ENCODE measurements at regions not wholly inside any gene's neighbourhood (a gene's known extent, or its start where the extent isn't known, plus 50 kb on each side); places are given as distances from the start of the nearest gene placed in this dataset.

DNA sequence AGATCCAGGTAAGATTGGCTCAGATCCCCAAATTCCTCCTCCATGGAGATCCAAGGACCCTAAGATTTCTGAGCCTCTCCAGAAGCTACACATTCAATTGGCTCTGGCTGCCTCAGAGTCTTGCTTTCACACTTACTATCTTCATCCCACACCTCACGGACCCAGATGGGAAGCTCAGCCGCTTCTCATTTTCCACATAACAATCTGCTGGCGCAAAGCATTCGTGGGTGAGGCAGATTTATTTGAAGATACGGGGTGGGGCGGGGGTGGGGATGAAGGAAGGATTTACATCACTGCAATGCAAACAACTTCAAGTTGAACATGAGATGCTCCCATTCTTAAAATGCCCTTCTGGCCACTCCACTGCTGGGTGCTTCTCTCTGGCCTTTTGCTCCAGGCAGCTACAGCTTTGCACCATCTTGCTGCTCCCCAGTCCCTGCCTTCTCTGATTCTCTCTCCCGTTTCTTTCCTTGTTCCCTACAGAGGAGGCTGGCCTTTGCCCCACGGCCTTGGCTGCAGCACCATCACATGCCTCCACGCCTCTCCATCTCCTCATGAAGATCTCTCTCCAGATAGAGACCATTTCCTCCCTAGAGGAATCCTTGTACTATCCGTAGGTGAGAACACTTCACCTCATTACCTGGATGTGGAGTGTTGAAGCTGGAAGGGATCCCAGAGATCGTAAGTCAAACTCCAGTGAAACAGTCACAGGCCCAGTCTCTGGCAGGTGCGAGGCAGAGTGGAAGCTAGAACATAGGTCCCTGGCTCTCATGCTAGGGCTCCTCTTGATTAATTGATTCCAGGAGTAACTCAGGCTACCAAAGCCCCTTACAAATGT is 175.9 kb downstream of the RPLP1 start:
- DNase-seq, result no peak

DNA sequence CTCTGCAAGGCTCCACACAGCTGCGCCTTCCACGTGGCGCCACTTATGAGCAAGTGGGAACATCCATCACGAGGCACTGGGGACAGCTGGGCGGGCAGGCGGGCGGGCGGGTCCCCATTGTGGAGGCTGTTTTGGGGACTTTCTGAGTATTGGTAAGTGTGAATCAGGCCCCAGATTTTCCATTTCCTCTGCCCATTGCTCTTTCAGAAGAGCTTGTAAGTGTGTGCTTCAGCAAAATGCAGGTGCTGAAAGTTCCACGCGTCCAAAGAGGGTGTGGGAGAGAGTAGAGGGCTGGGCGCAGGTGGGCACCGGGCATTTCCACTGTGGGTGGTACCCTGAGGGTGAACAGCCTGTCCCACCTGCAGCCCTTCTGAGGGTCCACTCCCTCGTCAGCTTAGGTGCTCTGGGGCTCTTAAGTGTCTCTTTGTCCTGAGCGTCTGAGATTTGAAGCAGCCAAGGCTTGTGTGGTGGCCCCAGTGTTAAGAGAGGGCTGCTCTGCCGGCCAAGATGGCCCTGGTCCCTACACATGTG is 177.1 kb downstream of the RPLP1 start:
- no peak for DNase-seq

DNA sequence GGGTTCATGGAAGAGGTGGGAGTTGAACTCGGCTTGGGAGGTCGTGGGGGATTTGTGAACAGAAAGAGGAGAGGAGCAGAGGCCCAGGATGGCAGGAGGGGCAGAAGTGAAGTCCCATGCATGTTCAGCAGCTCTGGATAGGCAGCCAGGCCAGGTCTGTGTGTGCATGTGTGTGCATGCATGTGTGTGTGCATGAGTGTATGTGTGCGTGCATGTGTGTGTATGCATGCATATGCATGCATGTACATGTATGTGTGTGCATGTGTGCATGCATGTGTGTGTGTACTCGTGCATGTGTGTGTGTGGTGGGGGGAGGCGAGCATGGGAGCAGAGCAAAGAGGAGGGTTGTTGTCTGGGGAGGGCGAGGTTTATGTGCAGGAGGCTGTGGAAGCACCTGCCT is 178.4 kb downstream of the RPLP1 start:
- no peak for DNase-seq

DNA sequence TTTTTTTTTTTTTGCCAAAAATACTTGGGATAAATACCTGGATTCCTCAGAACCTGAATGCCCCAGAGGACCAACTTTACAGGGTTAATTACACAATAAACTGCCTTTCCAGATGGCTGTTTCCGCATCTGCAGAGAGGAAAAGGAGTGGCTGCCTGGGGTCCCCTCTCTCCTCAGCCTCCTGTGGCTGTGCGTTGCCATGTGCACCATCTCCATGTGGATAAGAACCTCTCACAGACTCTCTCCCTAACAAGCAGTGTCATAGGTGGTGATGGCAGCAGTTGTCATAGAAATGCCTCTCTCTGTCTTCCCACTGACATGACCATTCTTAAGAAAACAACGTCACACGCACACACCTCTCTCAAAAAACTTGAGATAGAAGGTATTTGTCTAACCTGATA is 179.4 kb downstream of the RPLP1 start:
- no peak for DNase-seq

DNA sequence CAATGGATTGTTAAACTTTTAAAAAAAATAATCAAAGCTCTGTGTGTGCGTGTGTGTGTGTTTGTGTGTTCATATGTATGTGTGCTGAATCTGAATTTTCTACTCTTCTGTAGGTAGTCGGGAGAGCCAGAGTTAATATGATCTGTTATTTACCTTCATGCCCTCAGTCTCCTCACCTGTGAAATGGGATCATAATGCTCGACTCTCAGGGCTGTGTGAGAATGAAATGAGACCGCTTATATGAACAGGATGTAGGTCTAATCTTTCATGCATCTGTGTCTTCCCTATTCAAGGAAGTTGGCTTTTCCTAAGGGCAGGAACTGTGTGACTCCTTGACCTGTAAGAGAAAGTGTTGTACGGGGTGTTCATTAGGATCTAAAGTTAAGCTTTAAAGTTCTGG is 182.2 kb downstream of the RPLP1 start:
- DNase-seq, result no peak

DNA sequence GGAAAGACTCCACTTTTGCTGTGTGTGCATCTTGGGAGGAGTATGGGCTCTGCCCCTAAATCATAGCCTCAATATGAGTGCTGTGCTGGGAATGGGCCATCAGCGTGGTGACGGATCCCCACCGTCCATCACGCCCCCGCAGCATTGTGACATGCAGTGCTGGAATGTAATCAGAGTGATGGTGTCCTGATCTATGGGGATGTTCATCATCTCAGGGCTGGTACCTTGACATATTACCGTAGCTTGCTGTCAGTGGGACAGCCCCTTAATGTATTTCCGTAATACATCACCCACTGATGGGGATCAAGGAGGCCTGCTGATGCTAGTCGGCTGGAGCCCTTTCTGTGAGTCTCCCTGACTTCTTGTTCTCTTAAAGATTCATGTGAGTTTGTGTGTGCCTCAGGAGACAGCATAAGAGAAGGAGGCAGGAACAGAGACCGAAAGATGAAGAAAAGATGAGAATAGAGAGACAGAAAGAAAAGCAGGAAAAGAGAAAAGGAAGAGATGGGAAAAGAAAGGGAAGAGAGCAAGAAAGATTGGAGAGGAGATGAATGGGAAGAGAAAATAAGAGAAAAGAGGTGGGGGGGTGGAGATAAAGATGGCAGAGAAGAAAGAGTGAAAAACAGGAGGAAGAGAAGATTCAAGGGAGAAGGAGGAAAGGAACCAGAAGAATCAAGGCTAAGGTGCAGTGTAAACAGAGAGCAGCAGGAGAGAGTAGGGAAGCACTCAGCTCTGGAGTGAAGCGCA is 183.7 kb downstream of the RPLP1 start:
- DNase-seq, result no peak

DNA sequence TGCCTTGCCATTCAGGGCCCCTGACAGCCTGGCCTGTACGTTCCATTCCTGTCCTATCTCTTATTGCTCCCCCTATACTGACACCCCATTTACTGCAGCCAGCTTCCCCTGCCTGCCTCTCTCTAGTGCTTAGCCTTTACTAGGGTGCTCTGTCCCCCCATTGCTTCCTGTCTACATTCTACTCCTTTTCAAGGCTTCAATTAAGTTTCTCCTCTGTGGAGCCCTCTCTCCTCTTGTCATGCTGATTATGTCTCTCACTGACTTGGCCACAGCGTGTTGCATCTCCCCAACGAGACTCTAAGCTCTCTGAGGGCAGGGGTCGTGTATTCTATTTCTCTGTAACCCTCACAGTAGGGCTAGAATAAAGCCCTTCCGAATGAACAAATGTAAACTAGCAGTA is 185.2 kb downstream of the RPLP1 start:
- no peak for DNase-seq

DNA sequence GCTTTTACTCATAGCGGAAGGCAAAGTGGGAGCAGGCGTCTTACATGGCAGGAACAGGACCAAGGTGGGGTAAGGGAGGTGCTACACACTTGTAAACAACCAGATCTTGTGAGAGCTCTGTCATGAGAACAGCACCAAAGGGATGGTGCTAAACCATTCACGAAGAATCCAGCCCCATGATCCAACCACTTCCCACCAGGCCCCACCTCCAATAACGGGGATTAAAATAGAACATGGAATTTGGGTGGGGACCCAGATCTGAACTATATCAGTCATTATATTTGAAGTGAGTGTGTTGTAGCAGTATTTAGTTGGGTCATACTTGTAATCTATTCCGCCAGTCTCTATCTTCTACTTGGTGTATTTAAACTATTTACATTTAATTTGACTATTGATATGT is 190.9 kb downstream of the RPLP1 start:
- DNase-seq, result no peak

DNA sequence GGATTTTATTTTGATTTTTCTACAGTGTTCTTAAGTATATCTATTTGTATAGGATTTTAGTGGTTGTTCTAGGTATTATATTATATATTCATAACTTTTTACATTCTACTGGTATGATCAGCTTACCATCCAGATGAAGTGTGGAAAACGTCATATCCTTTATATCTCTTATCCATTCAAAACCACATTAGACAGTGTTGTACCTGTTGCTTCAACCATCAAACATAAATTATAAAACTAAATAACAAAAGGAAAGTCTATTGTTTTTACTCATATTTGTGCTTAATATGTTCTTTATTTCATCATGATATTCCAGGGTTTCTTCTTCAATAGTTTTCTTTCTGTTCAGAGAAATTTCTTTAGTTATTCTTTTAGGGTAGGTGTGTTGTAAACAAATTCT is 191.4 kb downstream of the RPLP1 start:
- DNase-seq, result no peak

DNA sequence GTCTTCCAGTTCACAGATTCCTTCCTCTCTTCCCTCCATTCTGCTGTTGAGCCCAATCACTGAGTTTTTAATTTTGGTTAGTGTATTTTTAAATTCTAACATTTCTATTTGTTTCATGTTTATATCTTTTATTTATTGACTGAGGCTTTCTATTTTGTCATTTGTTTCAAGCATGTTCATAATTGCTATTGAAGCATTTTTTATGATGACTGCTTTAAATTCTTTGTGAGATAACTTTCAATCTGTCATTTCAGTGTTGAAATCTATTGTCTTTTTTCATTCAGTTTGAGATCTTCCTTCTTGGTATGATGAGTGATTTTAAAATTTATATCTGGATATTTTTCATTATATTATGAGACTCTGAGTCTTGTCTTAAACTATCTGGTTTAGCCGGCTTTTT is 192.3 kb downstream of the RPLP1 start:
- DNase-seq, result no peak

DNA sequence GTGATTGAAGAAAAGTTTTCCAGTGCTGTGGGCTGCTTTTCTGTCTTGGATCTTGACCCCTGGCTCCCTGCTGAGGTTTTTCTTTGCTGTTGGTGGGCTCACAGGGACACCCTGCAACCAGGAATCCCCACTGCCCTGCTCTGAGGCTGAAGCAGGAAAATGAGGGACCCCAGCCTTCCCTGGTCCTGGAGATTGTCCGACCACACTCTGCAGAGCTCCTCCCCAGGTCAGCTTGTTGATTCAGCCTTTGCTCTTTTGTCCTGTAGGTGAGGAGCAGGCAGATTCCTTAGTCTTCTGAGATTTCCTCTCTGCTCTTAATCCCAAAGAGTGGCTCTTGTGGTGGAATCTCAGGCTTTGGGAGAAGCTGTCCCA is 194.5 kb downstream of the RPLP1 start:
- no peak for DNase-seq

DNA sequence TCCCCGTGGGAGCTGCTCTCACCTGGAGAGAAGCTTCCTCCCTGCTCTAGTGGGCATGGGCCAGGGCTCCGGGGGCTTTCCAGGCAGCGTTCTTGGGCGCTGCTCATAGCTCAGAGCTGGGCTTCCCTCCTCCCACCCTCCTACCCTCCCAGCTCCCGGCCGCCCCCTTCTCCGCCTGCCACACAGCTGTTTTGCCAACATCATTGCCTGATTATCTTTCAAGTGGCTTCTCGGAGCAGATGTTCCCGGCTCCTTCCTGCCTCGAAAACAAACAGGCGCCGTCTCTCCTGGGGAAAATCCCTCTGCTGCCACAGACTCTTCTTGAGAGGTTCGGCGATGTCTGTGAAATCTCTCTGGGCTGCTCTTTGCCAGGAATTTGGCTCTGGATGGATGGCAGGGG is 195.6 kb downstream of the RPLP1 start:
- DNase-seq, result no peak

DNA sequence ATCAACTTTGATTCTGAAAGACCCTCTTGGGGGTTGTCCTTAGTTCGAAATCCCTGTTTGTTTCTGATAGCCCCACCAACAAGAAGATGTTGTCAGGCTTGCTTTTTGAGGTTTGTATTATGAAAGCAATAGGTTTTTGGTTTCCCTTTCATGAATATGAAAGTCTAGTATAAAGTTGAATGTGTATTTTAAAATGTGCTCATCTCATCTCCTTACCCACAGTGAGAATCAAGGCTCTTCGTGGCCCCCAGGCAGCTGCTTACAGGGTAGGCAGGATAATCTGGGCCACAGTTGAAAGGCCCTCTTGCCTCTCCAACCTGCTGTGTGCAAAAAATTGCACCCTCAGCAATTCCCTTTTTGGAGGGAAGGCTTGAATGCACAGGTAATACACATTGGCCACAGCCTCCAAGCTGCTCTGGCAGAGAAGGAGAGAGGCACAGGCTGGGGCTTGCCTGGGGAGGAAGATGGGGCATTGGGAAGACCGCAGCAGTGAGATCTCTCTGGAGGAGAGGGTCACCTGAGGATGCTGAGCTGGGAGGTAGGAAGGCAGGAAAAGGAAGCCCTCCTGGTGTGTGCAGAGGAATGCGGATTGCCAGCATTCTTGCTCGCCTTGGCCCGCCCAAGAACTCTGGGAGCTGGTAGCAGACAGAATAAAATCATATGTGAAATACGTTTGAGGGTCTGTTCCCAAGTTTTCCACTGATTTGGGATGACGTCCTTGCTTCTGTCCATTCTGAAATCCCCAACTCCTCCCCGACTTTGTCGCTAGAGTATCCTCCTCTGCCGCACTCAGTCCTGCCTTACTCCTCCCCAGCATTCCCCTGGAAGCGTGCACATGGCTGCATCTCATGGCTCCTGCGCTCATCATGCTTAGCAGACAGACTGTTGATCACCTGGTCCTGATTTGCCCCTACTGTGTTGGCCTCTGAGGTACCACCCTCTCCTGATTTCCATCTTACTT is 196.4 kb downstream of the RPLP1 start:
- DNase-seq, result no peak

DNA sequence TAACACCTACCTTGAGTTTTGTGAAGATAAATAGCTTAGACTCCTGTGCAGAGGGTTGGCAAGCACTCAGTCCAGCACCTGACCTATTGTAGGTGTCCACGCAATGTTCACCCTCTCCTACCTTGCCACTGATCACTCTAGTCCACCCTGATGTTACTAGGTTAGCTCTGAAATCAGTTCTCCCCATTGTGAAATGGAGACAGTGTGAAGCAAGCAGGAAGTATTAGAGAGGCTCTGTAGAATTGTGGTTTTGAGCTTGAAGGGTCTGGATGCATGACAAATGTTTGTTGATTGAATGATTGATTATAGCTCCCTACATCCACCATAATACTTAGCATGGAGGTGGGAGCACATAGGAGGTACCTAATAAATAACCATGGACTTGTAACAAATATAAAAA is 199.7 kb downstream of the RPLP1 start:
- DNase-seq, result no peak

DNA sequence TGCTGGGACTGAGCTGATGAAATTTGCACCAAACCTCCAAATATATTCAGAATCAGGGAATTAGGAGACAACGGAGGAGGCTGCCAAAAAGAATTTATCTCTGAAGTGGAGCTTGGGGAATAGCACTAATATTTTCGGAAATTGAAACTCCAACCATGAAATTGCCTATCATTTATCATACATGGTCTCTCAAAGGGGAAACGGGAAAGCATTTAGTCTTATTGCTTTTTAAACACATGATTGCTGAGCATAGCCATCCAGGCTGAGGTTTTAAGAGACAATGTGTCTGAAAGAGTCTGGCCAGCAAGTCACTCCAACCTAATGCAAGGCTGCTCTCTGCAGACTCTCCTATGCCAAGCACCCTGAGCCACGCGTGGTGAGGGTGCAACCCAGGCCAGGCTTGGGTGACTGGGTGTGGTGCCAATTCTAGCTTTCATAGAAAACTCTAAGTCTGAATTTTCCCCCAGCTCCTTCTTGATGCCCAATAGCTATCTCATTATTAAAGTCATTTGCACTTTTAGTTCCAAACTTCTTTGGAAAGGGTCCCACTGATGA is 200.2 kb downstream of the RPLP1 start:
- no peak for DNase-seq

DNA sequence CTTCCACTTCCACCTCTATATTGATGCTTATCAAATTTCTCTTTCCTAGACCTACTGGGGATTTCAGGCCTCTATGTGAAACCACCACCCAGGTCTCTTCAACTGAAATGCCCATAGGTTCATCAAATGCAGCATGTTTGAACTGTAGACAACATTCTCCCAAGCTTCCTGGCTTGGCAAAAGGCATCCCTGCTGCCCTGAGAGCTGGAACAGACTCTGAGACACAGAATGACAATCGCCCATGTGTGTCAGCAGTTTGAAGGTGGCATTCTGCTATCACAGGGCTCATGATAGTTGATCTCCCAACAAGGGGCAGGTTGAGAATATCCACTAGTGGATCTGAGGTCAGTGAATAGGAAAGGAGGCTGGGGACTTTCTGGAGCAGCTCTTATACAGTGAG is 200.7 kb downstream of the RPLP1 start:
- DNase-seq, result no peak

DNA sequence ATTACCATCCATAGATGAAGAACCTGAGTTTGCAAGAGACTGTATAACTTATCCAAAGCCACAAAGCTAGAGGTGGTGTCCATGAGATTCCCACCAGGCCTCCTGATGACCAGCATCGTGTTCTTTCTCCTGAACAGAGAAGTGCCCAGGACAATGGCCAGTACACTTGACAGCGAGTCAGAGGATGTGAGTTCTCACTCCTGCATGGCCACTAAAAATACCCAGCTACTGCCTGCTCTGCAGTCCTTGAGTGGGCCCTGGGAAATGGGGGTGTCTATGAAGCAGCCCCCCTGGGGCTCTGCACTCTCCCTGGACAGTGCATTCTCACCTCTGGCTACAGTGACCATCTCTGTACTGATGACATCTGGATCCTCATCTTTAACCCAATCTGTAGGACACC is 201.2 kb downstream of the RPLP1 start:
- DNase-seq, result no peak

DNA sequence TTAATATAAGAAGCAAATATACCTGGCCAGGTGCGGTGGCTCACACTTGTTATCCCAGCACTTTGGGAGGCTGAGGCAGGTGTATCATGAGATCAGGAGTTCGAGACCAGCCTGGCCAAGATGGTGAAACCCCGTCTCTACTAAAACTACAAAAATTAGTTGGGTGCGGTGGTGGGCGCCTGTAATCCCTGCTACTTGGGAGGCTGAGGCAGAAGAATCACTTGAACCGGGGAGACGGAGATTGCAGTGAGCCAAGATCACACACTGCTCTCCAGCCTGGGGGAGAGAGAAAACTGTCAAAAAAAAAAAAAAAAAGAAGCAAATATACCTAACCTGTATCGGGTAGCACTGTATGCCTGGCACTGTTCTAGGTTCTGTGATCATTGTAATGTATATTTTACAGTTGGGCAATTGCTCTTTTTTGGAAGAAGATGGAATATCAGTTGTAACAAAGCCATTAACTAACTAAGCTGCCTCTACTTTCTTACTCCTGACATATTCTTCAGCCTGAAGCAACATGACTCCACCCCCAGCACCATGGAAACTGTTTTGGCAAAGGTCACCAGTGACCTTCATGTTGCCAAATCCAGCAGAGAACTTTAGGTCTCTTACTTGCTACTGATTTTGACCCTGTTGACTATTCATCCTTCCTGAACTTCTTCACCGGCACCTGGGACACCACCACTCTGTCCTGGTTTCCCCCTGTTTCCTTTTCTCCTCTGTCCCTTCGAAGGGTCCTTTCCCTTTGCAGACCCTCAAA is 203.8 kb downstream of the RPLP1 start:
- no peak for DNase-seq

DNA sequence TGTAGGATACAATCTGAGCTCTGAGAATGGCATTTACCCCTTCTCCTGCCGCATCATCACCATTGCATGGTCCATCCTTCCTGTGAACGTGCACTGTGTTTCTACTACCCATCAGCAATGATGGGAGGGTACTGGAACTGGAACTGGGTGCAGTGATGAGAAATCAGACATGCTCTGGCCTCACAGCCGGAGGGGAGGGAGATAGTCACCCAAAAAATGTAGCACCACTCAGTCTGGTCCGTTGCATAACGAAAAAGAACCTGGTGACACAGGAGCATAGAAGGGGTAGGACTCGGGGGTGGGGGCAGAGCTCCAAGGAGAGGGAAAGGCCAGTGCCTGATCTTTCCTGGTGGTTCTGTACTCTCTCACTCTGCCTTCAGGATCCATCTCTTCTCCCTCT is 205.0 kb downstream of the RPLP1 start:
- no peak for DNase-seq

DNA sequence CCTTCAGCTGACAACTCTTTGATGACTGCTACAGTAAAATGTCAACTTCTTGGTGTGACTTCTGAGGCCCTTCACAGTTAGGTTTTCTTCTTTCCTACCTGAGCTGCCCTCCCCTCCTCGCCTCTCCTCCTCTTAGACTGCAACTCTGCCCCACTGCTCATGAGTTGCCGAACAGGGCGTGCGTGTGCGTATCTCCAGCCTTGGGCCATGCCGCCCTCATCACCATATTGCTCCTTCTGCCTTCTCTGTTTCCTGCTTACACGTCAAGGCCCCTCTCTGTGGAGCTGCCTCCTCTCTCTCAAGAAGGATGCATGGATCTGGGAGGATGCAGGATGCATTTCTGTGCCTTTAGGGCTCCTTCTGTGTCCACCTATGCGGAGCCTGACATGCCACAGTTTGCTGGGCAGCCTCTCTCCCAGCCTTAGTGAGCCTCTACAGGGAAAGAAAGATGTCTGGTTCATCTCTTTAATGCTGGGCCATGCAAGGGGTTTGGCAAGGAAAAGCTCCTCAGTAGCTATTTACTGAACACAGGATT is 205.9 kb downstream of the RPLP1 start:
- no peak for DNase-seq

DNA sequence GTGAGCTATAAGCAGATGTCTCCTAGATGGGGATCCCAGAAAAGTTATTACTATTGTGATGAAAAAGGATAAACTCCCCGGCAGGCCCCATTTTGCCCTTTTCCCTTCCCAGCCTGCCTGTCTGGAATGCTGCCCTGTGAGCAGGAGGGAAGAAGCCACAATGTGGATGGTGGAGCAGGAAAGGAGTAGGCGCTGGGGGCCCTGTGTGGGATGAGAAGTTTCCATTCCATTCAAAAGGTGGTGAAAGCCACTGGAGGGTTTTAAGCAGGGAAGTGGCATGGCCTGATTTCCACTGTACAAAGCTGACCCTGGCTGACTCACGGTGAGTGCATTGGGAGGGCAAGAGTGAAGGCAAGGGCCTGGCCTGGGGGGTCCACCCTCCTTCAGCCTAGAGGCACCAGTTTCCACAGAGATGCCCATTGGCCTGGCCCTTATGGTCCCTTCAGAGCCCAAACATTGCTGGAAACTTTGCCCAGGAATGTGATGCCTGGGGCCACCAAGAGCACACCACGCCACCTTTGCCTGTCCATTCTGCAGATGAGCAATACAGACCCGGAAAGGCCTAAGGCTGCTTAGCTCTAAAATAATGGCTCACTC is 206.9 kb downstream of the RPLP1 start:
- DNase-seq, result no peak

Data from T-helper 1 cell (primary cell).